ENCODE measurements at regions not wholly inside any gene's neighbourhood (a gene's known extent, or its start where the extent isn't known, plus 50 kb on each side); places are given as distances from the start of the nearest gene placed in this dataset.

DNA sequence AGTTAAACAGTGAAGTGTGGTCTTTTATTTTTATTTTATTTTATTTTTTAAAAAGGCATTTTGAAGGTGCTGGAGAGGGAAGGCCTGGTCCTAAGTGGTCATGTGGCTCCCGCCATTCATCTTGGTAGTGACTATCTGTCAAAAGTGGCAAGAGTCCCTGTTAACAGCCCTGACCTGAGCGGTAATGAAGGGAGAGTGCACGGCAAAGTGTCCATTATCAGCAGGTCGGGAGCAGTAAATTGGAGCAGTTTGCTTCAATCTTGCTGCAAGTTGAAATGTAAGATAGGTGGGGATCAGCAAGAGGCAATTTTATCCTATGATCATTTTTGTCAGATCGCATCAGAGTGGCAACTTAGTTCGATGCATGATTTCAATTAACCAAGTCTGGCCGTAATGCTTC is 227.4 kb upstream of the SP4 start:
- Histone ChIP-seq H2BK5ac (ENCODE audit: low read length) (no peak overlapping the region), H3K18ac (ENCODE audit: low read length) (no peak overlapping the region), H4K8ac (ENCODE audit: low read depth, low read length) (no peak overlapping the region), H3K4me2 (ENCODE audit: insufficient read depth, low read length, poor library complexity, severe bottlenecking) (no peak overlapping the region), H2BK12ac (ENCODE audit: low read length) (no peak overlapping the region), H4K91ac (ENCODE audit: low read depth, low read length, poor library complexity) (no peak overlapping the region), H2BK120ac (ENCODE audit: low read depth, low read length) (no peak overlapping the region), H2AK5ac (ENCODE audit: low read depth, low read length) (no peak overlapping the region), H3K4ac (ENCODE audit: low read length) (no peak overlapping the region), H3K79me1 (ENCODE audit: low read depth, low read length) (no peaks in the 10 kb centered on the region), H2AFZ (ENCODE audit: low read length) (no peak overlapping the region), H3K4me1 (ENCODE audit: control insufficient read depth in 2 of 2, insufficient read depth in 1 of 2, low read depth in 1 of 2, low read length in 2 of 2) (no peaks in the 10 kb centered on the region), H3K4me3 (ENCODE audit: low read length in 2 of 2) (no peak overlapping the region), H3K27ac (replicated peaks; ENCODE audit: low read length) (no peak overlapping the region), H3K9ac (ENCODE audit: low read depth, low read length, poor library complexity) (no peak overlapping the region), H3K9me3 (replicated peaks in 1 of 2; ENCODE audit: control insufficient read depth in 2 of 2, insufficient read depth in 1 of 2, low read depth in 1 of 2, low read length in 2 of 2) (no peaks in the 10 kb centered on the region), H3K14ac (ENCODE audit: low read length) (no peak overlapping the region), H3K27me3 (ENCODE audit: control insufficient read depth in 3 of 3, insufficient read depth in 3 of 3, low read depth in 1 of 3, low read length in 3 of 3) (no peaks in the 10 kb centered on the region), H3K36me3 (replicated peaks in 1 of 2; ENCODE audit: control insufficient read depth in 2 of 2, insufficient read depth in 2 of 2, low read length in 2 of 2) (no peaks in the 10 kb centered on the region), H3K23ac (ENCODE audit: low read depth, low read length, poor library complexity) (no peak overlapping the region), H2BK15ac (ENCODE audit: low read length) (no peak overlapping the region)
- WGBS, 2 donors (ENCODE audit: extremely low coverage in 2 of 2, insufficient read length in 2 of 2, insufficient replicate concordance in 1 of 2), result no CpG with 5 or more reads among the region's 7 CpGs
- DNase-seq (ENCODE audit: low spot score), result no peak

DNA sequence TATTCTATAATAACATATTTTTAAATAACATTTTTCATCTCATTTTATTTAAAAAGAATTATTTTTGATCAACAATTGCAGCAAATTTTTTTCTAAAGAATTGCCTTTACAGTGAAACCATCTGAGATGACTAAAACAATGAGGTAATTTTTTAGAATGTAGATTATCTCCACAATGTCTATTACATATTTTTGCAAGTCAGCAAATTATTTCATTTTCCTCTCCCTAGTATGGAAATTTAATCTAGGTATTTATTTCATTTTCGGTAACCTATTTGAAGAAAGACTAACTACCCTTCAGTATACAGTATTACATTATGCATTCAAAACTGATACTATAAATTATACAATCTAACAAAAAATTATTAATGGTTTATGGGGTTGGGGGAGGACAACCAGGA is 213.2 kb upstream of the SP4 start:
- WGBS, 2 donors (ENCODE audit: extremely low coverage in 2 of 2, insufficient read length in 2 of 2, insufficient replicate concordance in 1 of 2), result no CpG with 5 or more reads among the region's 1 CpG

DNA sequence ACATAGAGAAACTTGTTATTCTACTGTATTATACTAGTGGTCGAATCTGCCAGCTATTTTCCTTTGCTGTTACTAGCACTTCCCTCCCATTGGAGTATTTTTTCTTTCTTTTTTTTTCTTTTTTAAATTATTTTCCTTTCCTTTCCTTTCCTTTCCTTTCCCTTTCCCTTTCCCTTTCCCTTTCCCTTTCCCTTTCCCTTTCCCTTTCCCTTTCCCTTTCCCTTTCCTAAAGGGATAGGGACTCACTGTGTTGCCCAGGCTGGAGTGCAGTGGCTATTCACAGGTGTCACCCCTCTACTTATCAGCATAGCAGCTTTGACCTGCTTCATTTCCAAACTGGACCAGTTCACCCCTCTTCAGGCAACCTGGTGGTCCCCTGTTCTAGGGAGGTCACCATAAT is 212.6 kb upstream of the SP4 start:
- Histone ChIP-seq H3K4ac (ENCODE audit: low read length) (no peak overlapping the region), H3K9ac (ENCODE audit: low read depth, low read length, poor library complexity) (no peak overlapping the region), H3K27me3 (ENCODE audit: control insufficient read depth in 3 of 3, insufficient read depth in 3 of 3, low read depth in 1 of 3, low read length in 3 of 3) (no peaks in the 10 kb centered on the region), H2BK5ac (ENCODE audit: low read length) (no peak overlapping the region), H3K9me3 (replicated peaks in 1 of 2; ENCODE audit: control insufficient read depth in 2 of 2, insufficient read depth in 1 of 2, low read depth in 1 of 2, low read length in 2 of 2) (peaks cover 0 to 2% of the 10 kb centered on the region in 2 donors), H2AK5ac (ENCODE audit: low read depth, low read length) (no peak overlapping the region), H3K23ac (ENCODE audit: low read depth, low read length, poor library complexity) (no peak overlapping the region), H2AFZ (ENCODE audit: low read length) (no peak overlapping the region), H2BK15ac (ENCODE audit: low read length) (no peak overlapping the region), H3K36me3 (replicated peaks in 1 of 2; ENCODE audit: control insufficient read depth in 2 of 2, insufficient read depth in 2 of 2, low read length in 2 of 2) (no peaks in the 10 kb centered on the region), H2BK12ac (ENCODE audit: low read length) (no peak overlapping the region), H2BK120ac (ENCODE audit: low read depth, low read length) (no peak overlapping the region), H4K8ac (ENCODE audit: low read depth, low read length) (no peak overlapping the region), H3K27ac (replicated peaks; ENCODE audit: low read length) (no peak overlapping the region), H3K14ac (ENCODE audit: low read length) (no peak overlapping the region), H4K91ac (ENCODE audit: low read depth, low read length, poor library complexity) (no peak overlapping the region), H3K18ac (ENCODE audit: low read length) (no peak overlapping the region), H3K4me3 (ENCODE audit: low read length in 2 of 2) (no peak overlapping the region), H3K4me2 (ENCODE audit: insufficient read depth, low read length, poor library complexity, severe bottlenecking) (no peak overlapping the region), H3K79me1 (ENCODE audit: low read depth, low read length) (no peaks in the 10 kb centered on the region), H3K4me1 (ENCODE audit: control insufficient read depth in 2 of 2, insufficient read depth in 1 of 2, low read depth in 1 of 2, low read length in 2 of 2) (no peaks in the 10 kb centered on the region)
- DNase-seq (ENCODE audit: low spot score), result no peak
- no CpG with 5 or more reads among the region's 1 CpG for WGBS, 2 donors (ENCODE audit: extremely low coverage in 2 of 2, insufficient read length in 2 of 2, insufficient replicate concordance in 1 of 2)

More for the DNA sequence above, 213.2 kb upstream of the SP4 start:
- DNase-seq (ENCODE audit: low spot score), result no peak
- no peak overlapping the region for H3K4ac ChIP-seq (ENCODE audit: low read length)
- H2AK5ac ChIP-seq (ENCODE audit: low read depth, low read length), result no peak overlapping the region
- no peaks in the 10 kb centered on the region for H3K27me3 ChIP-seq (ENCODE audit: control insufficient read depth in 3 of 3, insufficient read depth in 3 of 3, low read depth in 1 of 3, low read length in 3 of 3)
- no peak overlapping the region for H2BK5ac ChIP-seq (ENCODE audit: low read length)
- no peak overlapping the region for H2AFZ ChIP-seq (ENCODE audit: low read length)
- H3K27ac ChIP-seq (replicated peaks; ENCODE audit: low read length), result no peak overlapping the region
- no peaks in the 10 kb centered on the region for H3K36me3 ChIP-seq (replicated peaks in 1 of 2; ENCODE audit: control insufficient read depth in 2 of 2, insufficient read depth in 2 of 2, low read length in 2 of 2)
- H3K23ac ChIP-seq (ENCODE audit: low read depth, low read length, poor library complexity), result no peak overlapping the region
- H2BK12ac ChIP-seq (ENCODE audit: low read length), result no peak overlapping the region
- no peak overlapping the region for H3K14ac ChIP-seq (ENCODE audit: low read length)
- no peaks in the 10 kb centered on the region for H3K79me1 ChIP-seq (ENCODE audit: low read depth, low read length)
- no peak overlapping the region for H3K4me2 ChIP-seq (ENCODE audit: insufficient read depth, low read length, poor library complexity, severe bottlenecking)
- no peak overlapping the region for H2BK15ac ChIP-seq (ENCODE audit: low read length)
- H4K91ac ChIP-seq (ENCODE audit: low read depth, low read length, poor library complexity), result no peak overlapping the region
- no peak overlapping the region for H3K9ac ChIP-seq (ENCODE audit: low read depth, low read length, poor library complexity)
- no peaks in the 10 kb centered on the region for H3K4me1 ChIP-seq (ENCODE audit: control insufficient read depth in 2 of 2, insufficient read depth in 1 of 2, low read depth in 1 of 2, low read length in 2 of 2)
- no peak overlapping the region for H2BK120ac ChIP-seq (ENCODE audit: low read depth, low read length)
- no peak overlapping the region for H3K4me3 ChIP-seq (ENCODE audit: low read length in 2 of 2)
- no peak overlapping the region for H4K8ac ChIP-seq (ENCODE audit: low read depth, low read length)
- H3K18ac ChIP-seq (ENCODE audit: low read length), result no peak overlapping the region
- peaks cover 0 to 2% of the 10 kb centered on the region in 2 donors for H3K9me3 ChIP-seq (replicated peaks in 1 of 2; ENCODE audit: control insufficient read depth in 2 of 2, insufficient read depth in 1 of 2, low read depth in 1 of 2, low read length in 2 of 2)

DNA sequence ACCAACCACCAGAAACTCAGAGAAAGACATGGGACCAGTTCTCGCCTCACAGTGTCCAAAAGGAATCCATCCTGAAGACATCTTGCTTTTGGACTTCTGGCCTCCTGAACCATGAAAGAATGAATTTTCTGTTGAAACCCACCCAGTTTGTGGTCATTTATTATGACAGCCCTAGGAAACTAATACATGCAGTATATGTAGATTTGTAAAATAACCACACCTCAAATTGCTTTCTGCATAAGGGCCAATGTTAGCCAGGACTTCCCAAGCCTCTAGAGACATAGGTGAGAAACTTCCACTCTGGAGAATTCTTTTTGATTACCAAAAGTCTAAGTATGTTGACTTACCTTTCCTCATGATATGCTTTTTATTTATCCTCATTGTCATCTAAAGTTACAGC is 210.5 kb upstream of the SP4 start:
- no peaks in the 10 kb centered on the region for H3K36me3 ChIP-seq (replicated peaks in 1 of 2; ENCODE audit: control insufficient read depth in 2 of 2, insufficient read depth in 2 of 2, low read length in 2 of 2)
- H2AK5ac ChIP-seq (ENCODE audit: low read depth, low read length), result no peak overlapping the region
- H3K14ac ChIP-seq (ENCODE audit: low read length), result no peak overlapping the region
- no peak overlapping the region for H3K4me2 ChIP-seq (ENCODE audit: insufficient read depth, low read length, poor library complexity, severe bottlenecking)
- H3K18ac ChIP-seq (ENCODE audit: low read length), result no peak overlapping the region
- H2BK12ac ChIP-seq (ENCODE audit: low read length), result no peak overlapping the region
- H3K9me3 ChIP-seq (replicated peaks in 1 of 2; ENCODE audit: control insufficient read depth in 2 of 2, insufficient read depth in 1 of 2, low read depth in 1 of 2, low read length in 2 of 2), result peaks cover 0 to 2% of the 10 kb centered on the region in 2 donors
- no peak overlapping the region for H3K9ac ChIP-seq (ENCODE audit: low read depth, low read length, poor library complexity)
- no peaks in the 10 kb centered on the region for H3K79me1 ChIP-seq (ENCODE audit: low read depth, low read length)
- no peak overlapping the region for H2BK5ac ChIP-seq (ENCODE audit: low read length)
- no peak overlapping the region for H2BK120ac ChIP-seq (ENCODE audit: low read depth, low read length)
- no peak overlapping the region for H4K91ac ChIP-seq (ENCODE audit: low read depth, low read length, poor library complexity)
- H3K4ac ChIP-seq (ENCODE audit: low read length), result no peak overlapping the region
- WGBS, 2 donors (ENCODE audit: extremely low coverage in 2 of 2, insufficient read length in 2 of 2, insufficient replicate concordance in 1 of 2), result no CpG with 5 or more reads among the region's 1 CpG
- no peaks in the 10 kb centered on the region for H3K4me1 ChIP-seq (ENCODE audit: control insufficient read depth in 2 of 2, insufficient read depth in 1 of 2, low read depth in 1 of 2, low read length in 2 of 2)
- H4K8ac ChIP-seq (ENCODE audit: low read depth, low read length), result no peak overlapping the region
- H3K27me3 ChIP-seq (ENCODE audit: control insufficient read depth in 3 of 3, insufficient read depth in 3 of 3, low read depth in 1 of 3, low read length in 3 of 3), result no peaks in the 10 kb centered on the region
- H3K23ac ChIP-seq (ENCODE audit: low read depth, low read length, poor library complexity), result no peak overlapping the region
- H3K27ac ChIP-seq (replicated peaks; ENCODE audit: low read length), result no peak overlapping the region
- no peak for DNase-seq (ENCODE audit: low spot score)
- no peak overlapping the region for H2BK15ac ChIP-seq (ENCODE audit: low read length)
- no peak overlapping the region for H3K4me3 ChIP-seq (ENCODE audit: low read length in 2 of 2)
- no peak overlapping the region for H2AFZ ChIP-seq (ENCODE audit: low read length)
